ENCODE measurements at regions not wholly inside any gene's neighbourhood (a gene's known extent, or its start where the extent isn't known, plus 50 kb on each side); places are given as distances from the start of the nearest gene placed in this dataset.

- TF ChIP-seq CTCF (IDR thresholded peaks at IDR 0.05) (no peak), POLR2A (IDR thresholded peaks at IDR 0.05) (no peak), EP300 (IDR thresholded peaks at IDR 0.05) (no peak), POLR2AphosphoS5 (IDR thresholded peaks at IDR 0.05) (no peak)
Measured at GRCh38 chr12:22919883-22920282, 294.9 kb downstream of the ETNK1 start.
